Keratinocyte (primary cell): ENCODE measurements at regions not wholly inside any gene's neighbourhood (a gene's known extent, or its start where the extent isn't known, plus 50 kb on each side); places are given as distances from the start of the nearest gene placed in this dataset.

Source experiments
- DNase-seq: peaks from one replicate; pipeline ENCODE4 v3.0.0-alpha.2; 2011; ENCODE audit warnings: low read depth, missing footprints, low spot score
- FAIRE-seq: peaks from 2 replicates; lab custom pipeline; 2011; peaks lifted over from hg19 to GRCh38; lab: Jason Lieb, UNC
- H2AFZ ChIP-seq: 2 replicates; pipeline ENCODE4 v1.6.0; 2012; ENCODE audit warnings: low read length, control low read depth, inconsistent platforms; ENCODE audit not compliant: control insufficient read depth
- H3K27ac ChIP-seq: 2 replicates; pipeline ENCODE4 v1.5.1; 2011; ENCODE audit warnings: low read length; ENCODE audit not compliant: control insufficient read depth, insufficient read depth
- H3K27me3 ChIP-seq: 3 replicates; pipeline ENCODE4 v1.6.0; 2011; ENCODE audit warnings: low read length; ENCODE audit not compliant: control insufficient read depth, insufficient read depth; ENCODE audit errors: extremely low read depth
- H3K36me3 ChIP-seq, 2 experiments: 2 replicates in 1 of 2; 3 replicates in 1 of 2; pipeline ENCODE4 v1.5.1; 2011; ENCODE audit warnings: low read length in 2 of 2, mild to moderate bottlenecking in 1 of 2; ENCODE audit not compliant: control insufficient read depth in 2 of 2, insufficient read depth in 2 of 2; ENCODE audit errors: extremely low read depth in 1 of 2
- H3K4me1 ChIP-seq: 3 replicates; pipeline ENCODE4 v1.5.1; 2011; ENCODE audit warnings: low read length; ENCODE audit not compliant: control insufficient read depth, insufficient read depth; ENCODE audit errors: extremely low read depth
- H3K4me2 ChIP-seq: 3 replicates; pipeline ENCODE4 v1.6.0; 2011; ENCODE audit warnings: low read depth, low read length; ENCODE audit not compliant: control insufficient read depth, insufficient read depth; ENCODE audit errors: extremely low read depth
- H3K4me3 ChIP-seq, 3 experiments: fragments of 200-600 bp in 1 of 3; sonication (generic) in 1 of 3; 2 replicates in 2 of 3; 3 replicates in 1 of 3; pipeline ENCODE4 v1.5.1; 2011 to 2016; ENCODE audit warnings: low read length in 3 of 3, mild to moderate bottlenecking in 3 of 3, control low read depth in 2 of 3, inconsistent platforms in 1 of 3, low read depth in 1 of 3, mixed read lengths in 1 of 3, mixed run types in 1 of 3, moderate library complexity in 1 of 3; ENCODE audit not compliant: control insufficient read depth in 2 of 3, insufficient read depth in 2 of 3; ENCODE audit errors: extremely low read depth in 1 of 3
- H3K79me2 ChIP-seq: 2 replicates; pipeline ENCODE4 v1.6.0; 2012; ENCODE audit warnings: low read length; ENCODE audit not compliant: control insufficient read depth, insufficient read depth
- H3K9ac ChIP-seq: 3 replicates; pipeline ENCODE4 v1.6.0; 2011; ENCODE audit warnings: low read length; ENCODE audit not compliant: control insufficient read depth, insufficient read depth; ENCODE audit errors: extremely low read depth
- H3K9me1 ChIP-seq: 3 replicates; pipeline ENCODE4 v1.6.0; 2011; ENCODE audit warnings: low read length; ENCODE audit not compliant: control insufficient read depth, insufficient read depth; ENCODE audit errors: extremely low read depth
- H3K9me3 ChIP-seq: 2 replicates; pipeline ENCODE4 v1.5.1; 2012; ENCODE audit warnings: low read depth, low read length; ENCODE audit not compliant: control insufficient read depth
- H4K20me1 ChIP-seq: 3 replicates; pipeline ENCODE4 v1.6.0; 2011; ENCODE audit warnings: low read length; ENCODE audit not compliant: control insufficient read depth, insufficient read depth; ENCODE audit errors: extremely low read depth
- EZH2 ChIP-seq: IDR thresholded peaks from one replicate; pipeline ENCODE4 v1.6.1; 2012; ENCODE audit warnings: inconsistent platforms, mild to moderate bottlenecking, low read length, moderate library complexity
- dilution Hi-C: fragments of 300-500 bp; cut with MboI; formaldehyde crosslinking; loops from one replicate; pipeline ENCODE4 v1.7.0; 2020; ENCODE audit warnings: low sequenced_read_pairs; ENCODE audit not compliant: extremely low pct_ligation_motif_present
- TF ChIP-seq, protein P1 (sequence below), 3 experiments: IDR thresholded peaks in 1 of 3; conservative IDR thresholded peaks in 1 of 3; optimal IDR thresholded peaks in 1 of 3; 2 replicates in 2 of 3; 3 replicates in 1 of 3; pipeline versions ENCODE3 to v1.5.1; 2011; ENCODE audit warnings: low read length in 3 of 3, mild to moderate bottlenecking in 3 of 3, moderate library complexity in 2 of 3, control low read depth in 1 of 3, inconsistent platforms in 1 of 3; ENCODE audit not compliant: insufficient read depth in 2 of 3; ENCODE audit errors: extremely low read depth in 1 of 3

DNA sequence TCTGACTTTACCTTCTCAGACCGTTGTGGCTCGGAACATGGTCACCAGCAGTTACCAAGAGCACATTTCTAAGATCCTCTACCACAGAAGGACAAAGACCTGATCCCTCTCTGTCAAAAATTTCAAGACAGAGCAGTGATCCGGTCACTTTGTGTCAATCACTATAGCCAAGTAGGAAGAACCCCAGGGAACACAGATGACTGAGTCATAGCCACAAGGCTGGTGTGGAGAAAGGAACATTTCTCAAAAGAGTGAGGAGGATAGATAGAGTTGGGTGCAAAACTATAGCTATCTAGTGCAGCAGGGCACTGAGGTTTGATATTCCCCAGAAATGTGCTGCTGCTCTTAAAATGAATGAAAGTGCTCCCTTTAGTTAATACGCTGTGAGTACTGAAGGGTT, 130.7 kb upstream of the SMIM23 start:
- Histone ChIP-seq H3K9me3 (no peaks in the 10 kb centered on the region), H3K9me1 (no peaks in the 10 kb centered on the region), H3K4me2 (no peak overlapping the region), H3K27ac (no peak overlapping the region), H2AFZ (no peak overlapping the region), H3K36me3 (no peaks in the 10 kb centered on the region), H3K27me3 (no peaks in the 10 kb centered on the region), H3K9ac (no peak overlapping the region), H4K20me1 (no peaks in the 10 kb centered on the region), H3K4me1 (no peaks in the 10 kb centered on the region), H3K4me3 (no peak overlapping the region), H3K79me2 (no peaks in the 10 kb centered on the region)
- dilution Hi-C loops = no loop called here
- no peak for DNase-seq
- TF ChIP-seq, protein P1, sequence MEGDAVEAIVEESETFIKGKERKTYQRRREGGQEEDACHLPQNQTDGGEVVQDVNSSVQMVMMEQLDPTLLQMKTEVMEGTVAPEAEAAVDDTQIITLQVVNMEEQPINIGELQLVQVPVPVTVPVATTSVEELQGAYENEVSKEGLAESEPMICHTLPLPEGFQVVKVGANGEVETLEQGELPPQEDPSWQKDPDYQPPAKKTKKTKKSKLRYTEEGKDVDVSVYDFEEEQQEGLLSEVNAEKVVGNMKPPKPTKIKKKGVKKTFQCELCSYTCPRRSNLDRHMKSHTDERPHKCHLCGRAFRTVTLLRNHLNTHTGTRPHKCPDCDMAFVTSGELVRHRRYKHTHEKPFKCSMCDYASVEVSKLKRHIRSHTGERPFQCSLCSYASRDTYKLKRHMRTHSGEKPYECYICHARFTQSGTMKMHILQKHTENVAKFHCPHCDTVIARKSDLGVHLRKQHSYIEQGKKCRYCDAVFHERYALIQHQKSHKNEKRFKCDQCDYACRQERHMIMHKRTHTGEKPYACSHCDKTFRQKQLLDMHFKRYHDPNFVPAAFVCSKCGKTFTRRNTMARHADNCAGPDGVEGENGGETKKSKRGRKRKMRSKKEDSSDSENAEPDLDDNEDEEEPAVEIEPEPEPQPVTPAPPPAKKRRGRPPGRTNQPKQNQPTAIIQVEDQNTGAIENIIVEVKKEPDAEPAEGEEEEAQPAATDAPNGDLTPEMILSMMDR (optimal IDR thresholded peaks at IDR 0.05 in 1 of 3, IDR thresholded peaks at IDR 0.05 in 1 of 3, conservative IDR thresholded peaks at IDR 0.05 in 1 of 3; ENCODE audit: extremely low read depth in 1 of 3, insufficient read depth in 2 of 3, low read length in 3 of 3) = no peak
- TF ChIP-seq EZH2 = no peak
- FAIRE-seq = peak; percentile 36

DNA sequence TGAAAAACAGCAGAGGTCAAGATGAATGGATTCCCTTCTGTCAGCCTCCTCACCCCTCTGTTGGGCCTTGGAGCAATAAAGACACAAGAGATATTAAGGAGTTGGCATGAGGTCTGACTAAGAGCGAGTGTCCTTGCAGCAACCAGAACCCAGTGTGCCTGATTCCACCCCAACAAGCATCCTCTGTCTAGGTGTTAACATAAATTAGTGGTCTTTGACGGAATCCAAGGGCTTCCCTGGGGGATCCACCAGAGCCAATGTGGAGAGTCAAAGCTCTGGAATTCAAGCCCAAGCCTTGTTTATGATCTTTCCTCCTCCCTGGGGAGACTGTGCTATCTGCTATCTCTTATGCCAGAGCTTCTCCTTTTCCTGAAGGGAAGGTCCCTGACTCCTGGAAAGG, 128.1 kb upstream of the SMIM23 start:
- no peak overlapping the region for H3K4me2 ChIP-seq

More for the DNA sequence above, 128.1 kb upstream of the SMIM23 start:
- Histone ChIP-seq H3K27ac (no peak overlapping the region), H2AFZ (no peak overlapping the region), H3K27me3 (no peaks in the 10 kb centered on the region), H3K79me2 (no peaks in the 10 kb centered on the region), H4K20me1 (no peaks in the 10 kb centered on the region), H3K4me1 (no peaks in the 10 kb centered on the region), H3K9me3 (no peaks in the 10 kb centered on the region), H3K4me3 (no peak overlapping the region), H3K9ac (no peak overlapping the region), H3K9me1 (no peaks in the 10 kb centered on the region), H3K36me3 (no peaks in the 10 kb centered on the region)
- FAIRE-seq (no peak), DNase-seq (no peak)
- dilution Hi-C loops = no loop called here
- no peak for TF ChIP-seq EZH2
- TF ChIP-seq, protein P1 (optimal IDR thresholded peaks at IDR 0.05 in 1 of 3, IDR thresholded peaks at IDR 0.05 in 1 of 3, conservative IDR thresholded peaks at IDR 0.05 in 1 of 3; ENCODE audit: extremely low read depth in 1 of 3, insufficient read depth in 2 of 3, low read length in 3 of 3) = no peak
